Activated CD8-positive, alpha-beta memory T cell treated with anti-CD3 and anti-CD28 coated beads for 36 hours (primary cell): ENCODE measurements at regions not wholly inside any gene's neighbourhood (a gene's known extent, or its start where the extent isn't known, plus 50 kb on each side); places are given as distances from the start of the nearest gene placed in this dataset.
"Not testable (repeated sequence)": the region's sequence is repeated elsewhere in the genome, so short reads cannot be mapped to it uniquely, and the experiment has no call there.

ENCODE experiments used
- CTCF ChIA-PET: fragments of 350-600 bp; sonication (Branson Sonifier 250); formaldehyde crosslinking; loops from one replicate; lab custom pipeline; 2021; ENCODE audit warnings: antibody characterized with exemption; lab: Charles Lee
- POLR2A ChIA-PET: fragments of 350-600 bp; sonication (Branson Sonifier 250); formaldehyde crosslinking; loops from one replicate; lab custom pipeline; 2021; ENCODE audit warnings: antibody characterized with exemption; lab: Charles Lee

DNA sequence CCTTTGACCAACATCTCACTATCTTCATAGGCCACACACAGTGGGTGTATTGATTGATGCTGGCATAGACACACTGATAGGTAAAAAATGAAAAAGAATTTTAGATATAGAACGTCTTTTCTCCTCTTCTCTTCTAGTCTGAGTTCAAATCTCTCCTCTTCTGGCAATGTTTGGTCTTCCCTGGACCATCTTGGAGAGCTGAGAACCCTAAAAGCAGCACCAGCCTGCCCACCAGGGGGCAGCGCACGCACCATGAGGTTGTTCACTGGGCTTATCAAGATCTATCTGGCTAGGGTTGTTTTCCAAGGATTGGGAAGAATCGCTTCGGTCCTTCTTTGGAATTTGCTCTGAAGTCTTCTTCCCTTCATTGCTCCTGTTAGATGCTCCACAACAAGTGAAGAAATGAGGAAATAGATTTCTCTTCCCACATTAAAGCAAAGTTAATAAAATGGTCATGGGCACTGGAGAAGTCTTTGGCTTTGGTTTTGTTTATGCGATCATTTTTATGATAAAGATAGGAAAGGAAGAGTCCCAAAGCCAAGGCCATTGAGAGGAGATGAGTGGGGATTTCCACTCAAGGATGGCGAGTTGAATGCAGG is 104.0 kb upstream of the OLIG2 start:
- CTCF ChIA-PET, result interaction anchor here (0.9 kb wide), 1 partner anchor 10 kb away, joined by 3 read pairs; no protein-coding TSS in a partner anchor
- POLR2A ChIA-PET, result interaction anchor here (0.6 kb wide), 1 partner anchor 373 kb away, joined by 9 read pairs; no protein-coding TSS in a partner anchor

DNA sequence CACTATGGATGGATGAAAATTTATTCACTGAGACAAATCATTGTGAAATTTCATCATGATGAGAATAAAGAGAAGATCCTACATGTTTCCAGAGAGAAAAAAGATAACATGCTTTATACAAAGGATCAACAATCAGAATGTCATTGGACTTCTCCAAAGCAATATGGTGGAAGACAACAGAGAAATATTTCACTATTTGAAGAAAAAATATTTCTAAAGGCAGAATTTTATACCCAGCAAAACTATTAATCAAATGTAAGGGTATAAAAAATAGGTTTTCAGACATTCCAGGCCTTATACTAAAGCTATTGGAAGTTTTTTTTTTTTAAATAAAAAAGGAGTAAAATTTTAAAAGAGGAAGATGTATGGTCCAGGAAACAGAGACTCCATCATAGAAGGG is 100.6 kb upstream of the OLIG2 start:
- ChIA-PET POLR2A (no interaction called here), CTCF (interaction anchor here (1.0 kb wide), 1 partner anchor 15 kb away, joined by 3 read pairs; no protein-coding TSS in a partner anchor)

DNA sequence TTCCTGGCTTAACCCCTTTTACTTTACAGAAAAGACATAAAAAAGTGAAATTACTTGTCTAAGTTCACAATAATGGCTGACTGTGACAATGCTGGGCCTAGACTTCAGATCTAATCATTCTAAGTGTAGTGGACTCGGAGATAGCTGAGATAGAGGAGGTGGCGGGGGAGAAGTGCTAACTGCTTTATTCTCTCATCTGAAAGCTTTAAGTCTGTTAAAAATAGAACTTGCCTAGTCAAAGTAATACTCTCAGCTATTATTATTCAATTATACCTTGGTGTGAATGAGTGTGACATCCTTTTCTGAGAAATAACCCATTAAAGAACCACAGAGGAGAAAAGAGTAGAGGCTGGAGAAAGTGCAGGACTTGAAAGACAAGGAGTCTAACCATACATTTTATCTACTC is 96.1 kb upstream of the OLIG2 start:
- CTCF ChIA-PET, result interaction anchor here (1.3 to 2.1 kb wide), 2 partner anchors 11 to 15 kb away, joined by 3 to 4 read pairs; no protein-coding TSS in a partner anchor

DNA sequence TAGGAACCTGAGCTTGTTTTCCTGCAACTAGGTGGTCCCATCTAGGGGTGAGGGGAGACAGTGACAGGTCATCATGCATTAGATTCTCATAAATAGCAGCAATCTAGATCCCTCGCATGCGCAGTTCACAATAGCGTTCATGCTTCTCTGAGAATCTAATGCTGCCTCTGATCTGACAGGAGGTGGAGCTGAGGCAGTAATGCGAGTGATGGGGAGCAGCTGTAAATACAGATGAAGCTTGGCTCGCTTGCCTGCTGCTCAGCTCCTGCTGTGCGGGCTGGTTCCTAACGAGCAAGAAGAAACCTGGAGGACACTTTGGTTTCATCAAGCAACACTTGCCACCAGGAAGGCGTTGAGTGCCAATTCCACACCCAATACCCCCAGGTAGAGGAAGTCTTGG is 95.1 kb upstream of the OLIG2 start:
- ChIA-PET CTCF (interaction anchor here (1.3 to 2.1 kb wide), 3 partner anchors 10 to 16 kb away, joined by 3 to 4 read pairs (median 3); no protein-coding TSS in a partner anchor), POLR2A (interaction anchor here (0.5 kb wide), 1 partner anchor 712 kb away, joined by 3 read pairs; no protein-coding TSS in a partner anchor)

More for the DNA sequence above, 96.1 kb upstream of the OLIG2 start:
- POLR2A ChIA-PET, result no interaction called here

DNA sequence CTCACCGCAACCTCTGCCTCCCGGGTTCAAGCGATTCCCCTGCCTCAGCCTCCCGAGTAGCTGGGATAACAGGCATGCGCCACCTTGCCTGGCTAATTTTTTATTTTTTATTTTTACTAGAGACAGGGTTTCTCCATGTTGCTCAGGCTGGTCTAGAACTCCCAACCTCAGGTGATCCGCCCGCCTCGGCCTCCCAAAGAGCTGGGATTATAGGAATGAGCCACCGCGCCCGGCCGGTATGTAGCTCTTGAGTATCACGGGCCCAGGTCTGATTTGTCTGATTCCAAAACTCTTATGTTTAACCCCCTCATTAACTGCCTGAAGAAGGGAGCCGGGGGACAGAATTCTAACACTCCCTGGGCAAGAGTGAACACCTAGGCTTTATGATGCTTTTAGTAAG is 91.7 kb upstream of the OLIG2 start:
- CTCF ChIA-PET, result not testable (repeated sequence)
- POLR2A ChIA-PET, result interaction anchor here (0.6 kb wide), 1 partner anchor 503 kb away, joined by 3 read pairs; no protein-coding TSS in a partner anchor

DNA sequence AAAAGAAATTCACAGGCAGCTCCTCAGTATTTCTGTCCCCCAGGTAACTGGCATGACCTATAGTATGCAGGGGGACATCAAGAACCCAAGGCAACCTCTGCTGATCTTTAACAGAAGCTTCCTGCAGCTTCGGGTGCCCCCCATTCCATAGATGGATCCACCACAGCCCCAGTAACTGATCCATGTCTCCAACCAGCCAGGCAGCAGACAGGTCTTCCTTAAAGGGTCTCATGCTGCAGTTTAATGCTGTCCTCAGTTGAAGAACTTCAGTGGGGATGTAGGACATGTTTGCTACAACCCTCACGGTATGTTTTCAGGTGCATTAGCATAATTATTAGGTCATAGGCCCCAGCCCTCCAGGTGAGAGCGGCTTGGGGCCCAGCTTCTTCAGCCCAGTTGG is 90.9 kb upstream of the OLIG2 start:
- CTCF ChIA-PET, result interaction anchor here (0.5 kb wide), 1 partner anchor 565 kb away, joined by 3 read pairs; no protein-coding TSS in a partner anchor
- POLR2A ChIA-PET, result no interaction called here

DNA sequence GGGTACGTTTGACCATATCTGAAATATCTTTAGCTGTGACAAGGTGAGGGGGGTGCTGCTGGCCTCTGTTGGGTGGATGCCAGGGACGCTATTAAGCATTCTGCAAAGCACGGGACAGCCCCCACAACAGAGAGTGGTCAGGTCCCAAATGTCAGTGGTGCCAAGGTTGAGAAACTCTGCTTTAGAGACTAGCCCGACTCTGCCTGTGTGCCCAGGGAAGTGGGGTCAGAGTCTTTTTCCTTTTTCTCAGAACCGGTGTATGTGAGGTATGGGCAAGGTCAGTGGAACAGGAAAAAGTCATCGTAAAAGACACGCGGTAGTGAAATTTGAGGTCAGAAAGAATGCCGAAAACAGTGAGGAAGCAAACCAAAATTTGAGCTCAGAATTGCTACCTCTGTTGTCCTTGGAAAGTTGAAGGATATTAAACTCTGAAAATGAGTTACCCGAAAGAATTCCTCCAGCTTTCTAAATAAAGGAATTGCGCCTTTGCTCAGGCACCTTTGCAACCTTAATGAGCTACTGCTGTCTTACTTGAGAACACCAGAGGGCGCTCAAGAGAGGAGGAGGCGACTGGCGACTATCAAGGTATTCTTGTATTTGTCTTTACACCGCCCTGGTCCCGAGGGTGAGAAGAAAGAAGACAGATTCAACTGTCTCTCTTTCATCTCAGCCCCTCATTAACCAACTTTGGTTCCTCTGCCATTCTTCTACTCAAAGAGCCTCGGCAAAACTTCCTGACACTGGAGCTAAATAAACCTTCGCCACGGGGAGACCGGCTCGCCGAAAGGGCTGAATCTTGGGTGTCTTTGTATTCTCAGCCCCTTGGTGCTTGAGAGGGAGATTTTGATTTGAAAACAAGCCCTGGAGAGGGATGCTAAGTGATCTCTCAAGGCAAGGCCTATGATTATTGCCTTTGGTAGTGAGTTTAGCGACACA is 85.4 kb upstream of the OLIG2 start:
- ChIA-PET POLR2A (no interaction called here), CTCF (interaction anchor here (0.6 to 1.6 kb wide), 15 partner anchors 9 to 259 kb away, joined by 3 to 5 read pairs (median 3); no protein-coding TSS in a partner anchor)

DNA sequence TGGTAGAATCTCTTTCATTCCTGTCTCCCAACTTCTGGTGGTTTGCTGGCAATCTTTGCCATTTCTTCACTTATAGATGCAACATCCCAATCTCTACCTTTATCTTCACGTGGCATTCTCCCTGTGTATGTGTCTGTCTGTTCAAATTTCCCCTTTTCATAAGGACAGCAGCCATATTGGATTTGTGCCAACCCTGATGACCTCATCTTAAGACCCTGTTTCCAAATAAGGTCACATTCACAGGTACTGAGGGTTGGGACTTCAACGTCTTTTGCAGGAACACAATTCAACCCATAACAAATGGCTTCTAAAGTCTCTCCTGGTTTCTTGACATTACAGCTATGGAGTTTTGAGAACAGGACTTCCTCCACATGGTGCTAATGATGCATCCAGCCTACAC is 84.5 kb upstream of the OLIG2 start:
- POLR2A ChIA-PET, result no interaction called here
- CTCF ChIA-PET, result interaction anchor here (1.0 to 1.6 kb wide), 5 partner anchors 22 to 260 kb away, joined by 3 to 5 read pairs (median 4); no protein-coding TSS in a partner anchor

DNA sequence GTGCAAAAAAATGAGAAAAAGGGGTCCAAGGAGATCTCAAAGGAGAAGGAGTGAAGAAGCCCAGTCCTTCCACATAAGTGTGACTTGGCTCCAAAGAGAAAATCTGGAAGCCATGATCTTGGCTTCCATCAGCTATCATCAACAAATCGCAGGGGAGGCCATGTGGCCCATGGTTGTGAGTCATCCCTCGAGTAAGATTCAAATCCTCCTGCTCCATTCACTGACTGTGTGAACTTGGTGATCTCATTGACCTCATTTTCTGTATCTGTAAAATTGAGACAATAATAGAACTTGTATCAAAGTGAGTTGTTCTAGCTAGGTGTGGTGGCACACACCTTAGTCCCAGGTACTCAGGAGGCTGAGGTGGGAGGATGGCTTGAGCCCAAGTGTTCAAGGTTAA is 79.1 kb upstream of the OLIG2 start:
- CTCF ChIA-PET, result no interaction called here

DNA sequence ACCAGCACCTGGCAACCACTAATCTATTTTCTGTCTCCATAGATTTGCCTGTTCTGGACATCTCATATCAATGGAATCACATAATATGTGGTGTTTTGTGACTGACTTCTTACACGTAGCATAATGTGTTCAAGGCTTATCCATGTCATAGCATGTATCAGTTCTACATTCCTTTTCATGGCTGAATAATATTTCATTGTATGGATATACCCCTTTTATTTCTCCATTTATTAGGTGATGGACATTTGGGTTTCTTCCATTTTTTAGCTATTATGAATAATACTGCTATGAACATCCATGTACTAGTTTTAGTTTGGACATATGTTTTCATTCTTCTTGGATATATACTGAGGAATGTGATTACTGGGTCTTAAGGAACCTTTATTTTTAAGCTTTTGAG is 78.0 kb upstream of the OLIG2 start:
- ChIA-PET POLR2A (no interaction called here), CTCF (no interaction called here)

More for the DNA sequence above, 79.1 kb upstream of the OLIG2 start:
- POLR2A ChIA-PET, result no interaction called here

DNA sequence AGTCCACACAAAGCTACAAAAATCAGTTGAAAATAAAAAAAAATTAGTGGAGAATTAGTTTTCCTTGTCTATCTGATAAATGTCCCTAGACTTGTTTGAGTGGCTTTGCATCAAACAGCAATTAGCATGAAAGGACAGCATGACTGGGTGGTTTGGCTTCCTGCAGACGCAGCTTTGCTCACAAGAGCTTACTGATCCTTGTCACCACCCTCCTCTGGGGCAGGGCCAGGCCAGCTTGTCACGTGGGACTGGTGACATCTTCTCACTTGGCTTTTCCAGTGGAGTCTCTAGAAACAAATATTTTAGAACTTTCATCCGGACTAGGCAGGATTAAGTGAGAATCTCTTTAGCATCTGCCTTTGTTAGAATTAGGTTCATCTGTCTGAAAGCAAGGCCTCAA is 76.0 kb upstream of the OLIG2 start:
- POLR2A ChIA-PET, result no interaction called here
- CTCF ChIA-PET, result interaction anchor here (1.4 kb wide), 1 partner anchor 9 kb away, joined by 5 read pairs; no protein-coding TSS in a partner anchor

DNA sequence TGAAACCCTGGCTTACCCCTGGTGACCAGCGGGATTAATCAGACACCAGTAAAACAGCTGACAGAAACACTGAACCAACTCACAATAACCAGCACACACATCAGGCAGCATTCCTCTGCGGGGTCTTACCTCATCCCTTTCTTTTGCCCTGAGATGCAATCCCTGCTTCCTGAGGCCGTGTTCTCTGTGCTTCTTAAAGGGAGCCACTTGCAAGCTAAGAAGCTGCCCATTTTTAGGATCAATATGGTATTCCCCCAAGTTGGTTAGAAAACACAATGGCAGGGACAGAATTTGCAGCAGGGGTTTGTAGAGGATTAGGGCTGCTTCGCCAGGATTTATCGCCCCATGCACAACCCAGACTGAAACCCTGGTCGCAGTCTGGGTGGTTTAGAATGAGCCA is 74.7 kb upstream of the OLIG2 start:
- ChIA-PET POLR2A (no interaction called here), CTCF (no interaction called here)

DNA sequence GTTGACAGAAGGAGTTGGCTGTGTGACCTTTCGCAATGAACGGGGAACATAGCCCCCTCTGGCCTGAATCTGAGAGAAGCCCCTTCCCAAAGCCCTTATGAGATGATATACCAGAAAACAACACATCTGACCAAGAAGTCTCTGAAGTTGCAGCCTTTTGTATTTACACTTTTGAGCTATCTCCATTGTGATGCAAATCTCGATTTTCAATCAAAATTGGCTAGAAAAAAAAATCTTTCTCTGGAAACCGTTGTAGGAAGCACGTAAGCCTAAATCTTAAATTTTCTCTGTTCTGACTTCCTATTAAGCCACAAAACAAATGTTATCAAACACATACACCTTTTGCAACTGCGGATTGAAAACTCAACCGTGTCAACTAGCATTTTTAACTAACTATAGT is 71.4 kb upstream of the OLIG2 start:
- ChIA-PET POLR2A (no interaction called here), CTCF (no interaction called here)

DNA sequence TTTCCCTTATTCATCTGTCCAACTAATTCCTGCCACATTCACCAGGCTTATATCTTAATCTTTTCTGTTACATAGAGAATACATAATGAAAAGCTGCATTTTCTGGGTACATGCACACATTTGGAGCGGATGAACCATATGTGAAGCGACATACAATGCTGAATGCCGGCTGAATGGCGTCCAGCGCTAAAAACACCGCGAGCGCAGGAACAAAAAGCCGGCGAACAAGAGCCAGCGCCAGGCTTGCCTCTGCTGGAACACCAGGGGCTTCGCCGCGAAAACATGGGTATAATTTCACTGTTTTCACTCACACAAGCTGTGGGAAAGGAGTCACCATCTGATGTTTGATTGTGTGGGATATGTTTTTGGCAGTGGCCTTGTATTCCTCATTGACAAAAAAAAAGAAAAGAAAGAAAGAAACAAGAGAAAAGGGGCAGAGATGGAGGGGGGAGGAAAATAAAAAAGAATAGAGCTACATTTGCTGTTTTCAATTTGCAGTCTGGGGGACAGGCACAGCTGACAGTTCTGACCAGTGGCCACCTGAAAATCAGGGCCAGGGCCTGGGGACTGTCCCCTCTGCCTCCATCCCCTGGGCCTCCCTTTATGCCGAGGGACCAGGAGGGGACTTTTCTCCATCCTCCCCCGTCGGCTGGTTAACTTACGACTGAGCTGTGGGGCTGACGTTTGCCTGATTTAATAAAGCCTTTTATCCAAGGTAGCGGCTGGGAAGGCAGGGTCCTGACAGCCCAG is 70.2 kb upstream of the OLIG2 start:
- CTCF ChIA-PET, result no interaction called here
- POLR2A ChIA-PET, result no interaction called here

DNA sequence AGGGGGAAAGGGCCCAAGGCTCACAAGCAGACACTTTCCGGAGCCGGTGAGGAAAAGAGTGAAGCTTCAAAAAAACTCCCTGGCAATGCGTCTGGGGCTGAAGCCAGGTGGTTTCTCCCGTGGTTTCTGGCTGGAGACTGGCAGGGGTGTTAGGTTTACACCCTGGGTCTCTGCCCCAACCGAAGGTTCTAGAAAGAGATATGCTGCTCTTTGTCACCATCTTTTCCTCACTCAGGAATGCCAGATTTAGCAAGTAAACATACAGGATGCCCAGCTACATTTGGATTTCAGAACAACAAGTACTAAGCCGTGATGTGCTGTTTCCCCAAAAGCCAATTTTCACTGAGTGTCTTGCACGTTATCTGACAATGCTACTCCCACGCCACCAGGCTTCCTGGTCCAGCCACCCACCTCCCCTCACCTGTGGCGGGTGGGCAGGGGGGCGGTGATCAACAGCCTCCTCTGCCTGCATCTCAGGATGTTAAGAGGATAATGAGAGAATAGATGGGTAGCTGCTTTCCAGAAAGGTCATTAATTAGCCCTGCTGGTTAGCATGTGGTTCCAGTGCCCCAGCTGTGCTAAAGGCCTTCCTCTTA is 69.6 kb upstream of the OLIG2 start:
- CTCF ChIA-PET, result no interaction called here
- POLR2A ChIA-PET, result no interaction called here

DNA sequence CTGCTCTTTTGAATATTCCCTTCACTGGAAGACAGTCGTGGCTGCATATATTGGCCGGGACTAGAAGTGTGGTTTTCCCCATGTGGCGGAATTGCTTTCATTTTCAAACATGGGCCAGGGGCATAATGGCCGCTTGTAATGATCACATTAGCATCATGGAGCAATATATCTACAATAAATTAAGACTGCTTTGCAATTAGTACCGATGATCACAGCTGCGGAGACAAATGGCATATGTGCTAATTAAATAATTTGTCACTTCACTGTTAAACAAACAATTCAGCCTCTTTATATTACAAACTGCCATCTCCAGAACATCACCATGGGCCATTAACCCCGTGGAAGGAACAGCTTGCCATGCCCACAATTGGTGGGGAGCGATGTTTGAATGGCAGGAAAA is 68.2 kb upstream of the OLIG2 start:
- ChIA-PET CTCF (no interaction called here), POLR2A (interaction anchor here (0.6 kb wide), 1 partner anchor 25 kb away, joined by 7 read pairs; no protein-coding TSS in a partner anchor)

DNA sequence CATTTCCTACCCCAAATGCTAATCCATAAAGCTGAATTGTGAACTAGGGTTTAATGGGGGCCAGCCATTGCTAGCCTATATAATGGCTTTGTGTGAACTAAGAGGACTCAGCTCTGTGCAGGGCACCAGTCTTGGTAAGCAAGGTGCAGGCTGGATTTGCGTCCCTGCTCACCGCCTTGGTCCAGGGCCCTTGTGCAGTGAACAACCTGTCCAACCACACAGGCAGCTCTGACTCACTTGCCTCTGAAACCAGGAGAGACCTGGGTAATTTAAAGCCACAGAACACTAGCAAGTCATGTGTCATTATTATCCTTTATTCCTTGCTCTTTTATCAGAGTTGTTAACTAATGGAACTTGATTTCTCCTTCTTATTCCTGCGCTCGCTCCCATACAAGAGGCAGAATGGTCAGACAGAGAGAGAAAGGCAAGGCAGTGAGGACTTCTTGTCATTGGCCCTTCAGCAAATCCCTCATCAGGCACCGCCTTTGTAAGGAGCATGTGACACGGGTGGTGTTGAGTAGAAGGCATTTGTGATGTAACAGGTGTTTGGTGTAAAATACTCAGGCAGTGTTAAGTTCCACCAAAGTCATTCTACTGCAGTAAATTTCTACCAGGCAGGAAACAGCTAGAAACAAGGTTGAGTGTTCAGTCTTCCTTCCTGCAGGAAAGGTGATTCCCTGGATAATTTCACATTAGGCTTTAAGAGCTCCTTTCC is 67.3 kb upstream of the OLIG2 start:
- ChIA-PET CTCF (no interaction called here), POLR2A (interaction anchor here (0.6 kb wide), 1 partner anchor 26 kb away, joined by 7 read pairs; no protein-coding TSS in a partner anchor)

DNA sequence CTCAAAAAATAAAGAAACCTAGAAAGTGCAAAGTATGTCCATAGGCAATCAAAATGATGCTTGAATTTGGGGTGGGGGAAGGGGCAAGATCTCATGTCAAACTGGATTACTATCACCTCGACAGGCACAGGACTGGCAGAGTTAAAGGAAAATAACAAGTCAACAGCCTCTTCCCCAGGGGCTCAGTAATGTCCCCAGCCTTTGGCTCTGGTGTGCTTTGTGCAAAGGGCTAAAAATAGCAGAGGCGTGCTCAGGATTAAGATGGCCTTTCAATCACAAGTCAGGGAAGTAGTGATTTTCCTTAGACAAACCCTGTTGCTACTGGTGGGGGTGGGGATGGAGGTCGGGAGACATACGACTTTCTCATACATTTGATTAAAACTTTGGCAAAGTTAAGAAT is 63.5 kb upstream of the OLIG2 start:
- CTCF ChIA-PET, result no interaction called here
- POLR2A ChIA-PET, result no interaction called here
